IPS-20b (cell line): ENCODE measurements at regions not wholly inside any gene's neighbourhood (a gene's known extent, or its start where the extent isn't known, plus 50 kb on each side); places are given as distances from the start of the nearest gene placed in this dataset.

Source experiments
- H3K27ac ChIP-seq: one replicate; pipeline ENCODE4 v1.5.1; 2013; ENCODE audit warnings: low read length
- H3K27me3 ChIP-seq: 2 replicates; pipeline ENCODE4 v1.6.1; 2013; ENCODE audit warnings: mild to moderate bottlenecking, low read length, inconsistent platforms; ENCODE audit not compliant: insufficient read depth
- H3K36me3 ChIP-seq: 2 replicates; pipeline ENCODE4 v1.6.1; 2013; ENCODE audit warnings: low read depth, mild to moderate bottlenecking, inconsistent platforms, low read length, moderate library complexity; ENCODE audit not compliant: insufficient read depth
- H3K4me1 ChIP-seq: 2 replicates; pipeline ENCODE4 v1.6.1; 2013; ENCODE audit warnings: mild to moderate bottlenecking, control low read depth, inconsistent platforms, low read length, moderate library complexity; ENCODE audit not compliant: insufficient read depth
- H3K4me3 ChIP-seq: 2 replicates; pipeline ENCODE4 v1.5.1; 2013; ENCODE audit warnings: mild to moderate bottlenecking, low read length, inconsistent platforms
- H3K9ac ChIP-seq: 2 replicates; pipeline ENCODE4 v1.6.1; 2013; ENCODE audit warnings: low read depth, mild to moderate bottlenecking, inconsistent platforms, low read length, moderate library complexity
- H3K9me3 ChIP-seq: 2 replicates; pipeline ENCODE4 v1.6.1; 2013; ENCODE audit warnings: mild to moderate bottlenecking, low read depth, low read length, inconsistent platforms; ENCODE audit not compliant: insufficient read depth

GRCh38 chr11:110762590-110762989 lies 50.4 kb upstream of the ARHGAP20 start:
- Histone ChIP-seq H3K9me3 (no peaks in the 10 kb centered on the region), H3K4me3 (no peak overlapping the region), H3K36me3 (no peaks in the 10 kb centered on the region), H3K9ac (no peak overlapping the region), H3K27ac (no peak overlapping the region), H3K4me1 (peaks cover 10% of the 10 kb centered on the region; the same call in 1 of the 2 replicates), H3K27me3 (no peaks in the 10 kb centered on the region)
